Activated CD4-positive, alpha-beta memory T cell treated with anti-CD3 and anti-CD28 coated beads for 36 hours (primary cell): ENCODE measurements at regions not wholly inside any gene's neighbourhood (a gene's known extent, or its start where the extent isn't known, plus 50 kb on each side); places are given as distances from the start of the nearest gene placed in this dataset.
"Not testable (repeated sequence)": the region's sequence is repeated elsewhere in the genome, so short reads cannot be mapped to it uniquely, and the experiment has no call there.

Experiments used
- CTCF ChIA-PET: fragments of 350-600 bp; sonication (Branson Sonifier 250); formaldehyde crosslinking; loops from one replicate; lab custom pipeline; 2021; ENCODE audit warnings: antibody characterized with exemption, inconsistent platforms; lab: Charles Lee
- POLR2A ChIA-PET: fragments of 350-600 bp; sonication (Branson Sonifier 250); formaldehyde crosslinking; loops from one replicate; lab custom pipeline; 2021; ENCODE audit warnings: antibody characterized with exemption; lab: Charles Lee
- DNase-seq: peaks from one replicate; pipeline ENCODE4 v3.0.0-alpha.2; 2020
- H3K27ac Mint-ChIP-seq: one replicate; pipeline ENCODE4 v1.8.0; 2021; ENCODE audit warnings: mixed read lengths
- H3K27me3 Mint-ChIP-seq: one replicate; pipeline ENCODE4 v1.8.0; 2021; ENCODE audit warnings: mixed read lengths
- H3K36me3 Mint-ChIP-seq: one replicate; pipeline ENCODE4 v1.8.0; 2021; ENCODE audit warnings: mixed read lengths
- H3K4me1 Mint-ChIP-seq: one replicate; pipeline ENCODE4 v1.8.0; 2021; ENCODE audit warnings: low read depth, mixed read lengths
- H3K4me3 Mint-ChIP-seq: one replicate; pipeline ENCODE4 v1.8.0; 2021; ENCODE audit warnings: mild to moderate bottlenecking, mixed read lengths
- H3K9me3 Mint-ChIP-seq: one replicate; pipeline ENCODE4 v1.8.0; 2021; ENCODE audit warnings: mixed read lengths
- intact Hi-C: fragments of 100-400 bp; cut with micrococcal nuclease; formaldehyde crosslinking; loops from one replicate; pipeline ENCODE4 v1.15.1; 2023

DNA sequence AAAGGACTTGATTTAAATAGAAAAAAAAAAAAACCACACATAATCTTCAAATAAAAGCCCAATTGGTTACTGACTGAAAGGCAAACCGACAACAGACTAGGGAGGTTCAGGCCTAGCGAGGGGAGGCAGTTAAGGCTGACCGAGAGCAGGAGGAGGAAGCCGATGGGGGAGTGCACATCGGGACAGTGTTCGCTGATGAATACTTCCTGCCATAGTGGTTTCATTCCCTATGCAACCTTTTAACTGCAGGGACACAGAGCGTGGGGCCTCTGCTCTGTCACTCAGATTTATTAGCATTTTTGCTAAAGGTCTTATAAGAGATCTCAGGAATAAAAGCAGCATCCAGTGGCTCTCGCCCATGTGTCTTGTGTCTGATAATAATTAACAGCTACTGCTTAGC lies 343.2 kb upstream of the CHRNA7 start:
- DNase-seq, H3K36me3 Mint-ChIP-seq, H3K9me3 Mint-ChIP-seq, CTCF ChIA-PET, POLR2A ChIA-PET, H3K4me1 Mint-ChIP-seq, H3K4me3 Mint-ChIP-seq, H3K27me3 Mint-ChIP-seq, intact Hi-C loops, H3K27ac Mint-ChIP-seq: not testable (repeated sequence)

GRCh38 chr15:31696509-31696908 lies 333.8 kb upstream of the CHRNA7 start:
- H3K27ac Mint-ChIP-seq, POLR2A ChIA-PET, H3K4me1 Mint-ChIP-seq: not testable (repeated sequence)

GRCh38 chr15:31705076-31705678 lies 325.1 kb upstream of the CHRNA7 start:
- H3K36me3 Mint-ChIP-seq, H3K4me1 Mint-ChIP-seq, H3K27ac Mint-ChIP-seq, CTCF ChIA-PET, DNase-seq, POLR2A ChIA-PET, H3K4me3 Mint-ChIP-seq, intact Hi-C loops, H3K27me3 Mint-ChIP-seq, H3K9me3 Mint-ChIP-seq: not testable (repeated sequence)

More at GRCh38 chr15:31696509-31696908, 333.8 kb upstream of the CHRNA7 start:
- CTCF ChIA-PET, H3K36me3 Mint-ChIP-seq, DNase-seq, H3K4me3 Mint-ChIP-seq, H3K27me3 Mint-ChIP-seq, H3K9me3 Mint-ChIP-seq, intact Hi-C loops: not testable (repeated sequence)

DNA sequence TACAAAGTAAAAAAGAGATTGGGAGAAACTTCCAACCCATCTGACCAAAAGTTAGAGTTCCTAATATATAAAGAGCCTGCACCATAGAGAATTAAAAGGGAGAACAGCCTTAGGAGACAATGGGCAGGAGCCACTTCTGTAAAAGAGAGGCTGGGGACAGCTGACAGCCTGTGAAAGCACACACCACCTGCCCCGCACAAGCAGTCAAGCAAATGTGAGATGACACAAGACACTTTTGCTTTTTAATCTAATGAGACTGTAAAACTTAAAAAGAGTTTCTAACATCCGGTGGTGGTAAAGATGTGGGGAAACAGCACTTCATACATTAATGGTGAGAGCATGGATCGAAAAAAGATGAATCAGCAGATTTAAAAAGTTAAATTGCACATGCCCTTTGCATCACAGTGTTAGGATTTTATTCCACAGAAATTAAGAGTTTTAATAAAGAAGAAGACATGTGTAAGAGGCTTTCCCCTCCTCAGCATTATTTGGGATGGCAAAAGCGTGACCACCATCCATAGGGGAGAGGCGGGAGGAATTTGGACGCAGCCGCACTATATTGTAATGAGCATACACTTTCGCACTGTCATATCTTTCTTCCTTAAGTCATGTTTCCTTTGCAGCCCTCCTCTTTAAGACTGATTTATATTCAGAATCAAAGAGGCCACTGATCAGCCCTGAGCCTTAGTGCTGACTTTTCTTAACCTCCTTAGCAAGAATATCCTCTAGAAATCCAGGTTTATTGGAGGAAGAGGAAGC lies 322.2 kb upstream of the CHRNA7 start:
- H3K27ac Mint-ChIP-seq, intact Hi-C loops, CTCF ChIA-PET, DNase-seq, H3K9me3 Mint-ChIP-seq, H3K4me3 Mint-ChIP-seq, H3K36me3 Mint-ChIP-seq, POLR2A ChIA-PET, H3K4me1 Mint-ChIP-seq, H3K27me3 Mint-ChIP-seq: not testable (repeated sequence)

DNA sequence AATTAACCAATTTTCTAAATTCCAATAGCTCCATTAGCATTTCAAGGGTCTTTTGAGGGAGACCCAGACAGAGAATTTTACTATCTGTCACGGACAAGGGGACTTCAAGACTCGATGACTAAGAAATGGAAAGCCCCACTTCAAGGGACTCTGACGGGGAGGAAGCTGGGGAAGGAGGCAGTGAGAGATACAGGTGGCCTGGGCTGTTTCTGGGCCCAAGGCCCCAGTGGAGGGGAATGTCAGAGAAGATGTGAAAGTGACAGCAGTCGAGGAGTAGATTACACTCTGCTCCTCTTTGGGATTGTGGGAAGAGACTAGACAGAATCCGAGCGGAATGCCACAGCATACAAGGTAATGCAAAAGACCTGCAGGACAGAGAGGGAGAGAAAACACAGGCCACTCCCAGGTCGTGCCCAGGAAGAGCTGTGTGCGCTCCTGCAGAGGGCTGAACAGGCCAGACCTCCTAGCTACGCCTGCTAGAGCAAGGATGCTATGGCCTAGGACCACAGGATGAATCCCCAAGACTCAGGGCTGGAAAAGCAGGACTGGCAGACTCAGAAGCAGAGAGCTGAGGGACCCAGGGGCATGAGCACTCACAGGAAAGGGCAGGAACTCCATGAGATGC lies 321.5 kb upstream of the CHRNA7 start:
- intact Hi-C loops, DNase-seq, H3K4me1 Mint-ChIP-seq, POLR2A ChIA-PET, H3K9me3 Mint-ChIP-seq, H3K4me3 Mint-ChIP-seq, H3K36me3 Mint-ChIP-seq, H3K27me3 Mint-ChIP-seq, H3K27ac Mint-ChIP-seq, CTCF ChIA-PET: not testable (repeated sequence)

DNA sequence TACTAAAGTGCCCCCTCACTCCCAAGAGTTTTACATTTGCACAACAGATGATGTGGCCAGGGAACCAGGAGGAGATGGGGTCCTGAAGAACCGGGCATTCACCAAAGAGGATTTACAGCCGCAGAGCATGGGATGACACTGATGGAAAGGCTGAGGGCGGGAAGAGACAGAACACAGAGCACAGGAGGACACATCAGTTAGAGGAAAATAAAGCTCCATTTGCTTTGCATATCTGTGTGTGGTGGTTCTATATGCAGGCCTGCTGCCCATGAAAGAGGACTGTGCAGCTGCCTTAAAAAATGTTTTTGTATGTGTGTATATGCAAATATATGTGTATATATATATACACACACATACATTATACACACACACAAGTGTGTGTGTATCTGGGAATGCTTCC lies 320.8 kb upstream of the CHRNA7 start:
- H3K4me3 Mint-ChIP-seq, H3K27me3 Mint-ChIP-seq, H3K27ac Mint-ChIP-seq, H3K36me3 Mint-ChIP-seq, H3K4me1 Mint-ChIP-seq, H3K9me3 Mint-ChIP-seq, POLR2A ChIA-PET, DNase-seq, intact Hi-C loops, CTCF ChIA-PET: not testable (repeated sequence)

- H3K4me1 Mint-ChIP-seq, H3K27me3 Mint-ChIP-seq, POLR2A ChIA-PET, CTCF ChIA-PET, DNase-seq, H3K4me3 Mint-ChIP-seq, H3K36me3 Mint-ChIP-seq, intact Hi-C loops, H3K27ac Mint-ChIP-seq, H3K9me3 Mint-ChIP-seq: not testable (repeated sequence)
These were observed 319.5 kb upstream of the CHRNA7 start for GRCh38 chr15:31710806-31711205.

DNA sequence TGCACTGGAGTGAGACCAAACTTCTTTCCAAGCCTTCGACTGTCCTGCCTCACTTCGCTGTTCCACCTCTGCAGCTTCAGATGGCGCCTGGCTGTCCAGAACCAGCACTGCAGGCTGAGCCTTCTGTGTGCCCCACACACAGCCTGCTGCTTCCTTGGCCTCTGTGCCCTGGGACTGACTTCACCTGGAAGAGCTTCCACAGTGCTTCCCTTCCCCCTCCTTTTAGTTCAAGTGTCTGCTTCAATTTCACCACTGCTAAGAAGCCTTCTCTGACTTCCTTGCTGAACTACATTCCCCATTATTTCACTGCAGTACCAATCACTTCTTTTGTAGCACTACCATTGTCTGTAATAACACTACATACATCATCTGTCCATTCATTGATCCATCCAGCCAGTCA lies 315.1 kb upstream of the CHRNA7 start:
- DNase-seq, H3K36me3 Mint-ChIP-seq, H3K4me1 Mint-ChIP-seq, H3K9me3 Mint-ChIP-seq, H3K4me3 Mint-ChIP-seq, H3K27ac Mint-ChIP-seq, intact Hi-C loops, POLR2A ChIA-PET, CTCF ChIA-PET, H3K27me3 Mint-ChIP-seq: not testable (repeated sequence)

DNA sequence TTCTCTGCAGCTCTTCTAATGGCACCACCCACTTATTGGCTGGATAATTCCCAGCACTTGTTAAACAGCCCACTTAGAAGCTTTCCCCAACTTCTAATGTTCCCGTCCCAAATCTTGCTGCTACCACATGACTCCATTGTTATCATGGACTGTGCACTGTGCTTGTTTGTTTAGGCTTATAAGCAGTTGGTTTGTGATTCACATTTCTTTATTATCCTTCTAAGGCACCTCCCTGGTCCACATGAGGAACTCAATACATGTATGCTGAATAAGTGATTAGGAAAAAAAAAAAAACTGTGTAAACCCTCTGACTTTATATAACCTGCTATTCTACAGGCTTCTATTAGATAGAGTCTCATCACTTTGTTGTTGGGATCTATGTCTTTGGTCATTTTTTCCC lies 311.7 kb upstream of the CHRNA7 start:
- H3K4me1 Mint-ChIP-seq, H3K27me3 Mint-ChIP-seq, POLR2A ChIA-PET, CTCF ChIA-PET, intact Hi-C loops, H3K4me3 Mint-ChIP-seq, DNase-seq, H3K27ac Mint-ChIP-seq, H3K9me3 Mint-ChIP-seq, H3K36me3 Mint-ChIP-seq: not testable (repeated sequence)

- H3K27ac Mint-ChIP-seq, H3K27me3 Mint-ChIP-seq, POLR2A ChIA-PET, H3K9me3 Mint-ChIP-seq, CTCF ChIA-PET, DNase-seq, H3K4me1 Mint-ChIP-seq, H3K36me3 Mint-ChIP-seq, H3K4me3 Mint-ChIP-seq, intact Hi-C loops: not testable (repeated sequence)
These were observed 310.8 kb upstream of the CHRNA7 start for GRCh38 chr15:31719396-31720022.

GRCh38 chr15:31723019-31723418 lies 307.3 kb upstream of the CHRNA7 start:
- H3K4me3 Mint-ChIP-seq, DNase-seq, POLR2A ChIA-PET, CTCF ChIA-PET, H3K27ac Mint-ChIP-seq, H3K9me3 Mint-ChIP-seq, H3K36me3 Mint-ChIP-seq, intact Hi-C loops, H3K27me3 Mint-ChIP-seq, H3K4me1 Mint-ChIP-seq: not testable (repeated sequence)

- H3K27ac Mint-ChIP-seq, H3K4me3 Mint-ChIP-seq, CTCF ChIA-PET, intact Hi-C loops, H3K9me3 Mint-ChIP-seq, H3K4me1 Mint-ChIP-seq, DNase-seq, POLR2A ChIA-PET, H3K36me3 Mint-ChIP-seq: not testable (repeated sequence)
- peaks cover 14% of the 10 kb centered on the region for H3K27me3 Mint-ChIP-seq
These were observed 305.4 kb upstream of the CHRNA7 start for GRCh38 chr15:31724903-31725302.
